Testis (tissue), 2 donors: ENCODE measurements at regions not wholly inside any gene's neighbourhood (a gene's known extent, or its start where the extent isn't known, plus 50 kb on each side); places are given as distances from the start of the nearest gene placed in this dataset.

Experiments
- DNase-seq: peaks from one replicate; pipeline ENCODE4 v3.0.0-alpha.2; 2019
- H3K27ac ChIP-seq, 2 donors: fragments of 200-600 bp; sonication (generic); one replicate each; pipeline ENCODE4 v1.5.1; 2019
- H3K27me3 ChIP-seq: fragments of 200-600 bp; sonication (generic); one replicate; pipeline ENCODE4 v1.5.1; 2019
- H3K36me3 ChIP-seq: fragments of 200-600 bp; sonication (generic); one replicate; pipeline ENCODE4 v1.5.1; 2017; ENCODE audit warnings: low read depth; ENCODE audit errors: missing control alignments
- H3K4me1 ChIP-seq: fragments of 200-600 bp; sonication (generic); one replicate; pipeline ENCODE4 v1.5.1; 2019
- H3K4me3 ChIP-seq, 2 donors: fragments of 200-600 bp; sonication (generic); one replicate each; pipeline ENCODE4 v1.5.1; 2017 to 2019
- H3K9me3 ChIP-seq: fragments of 200-600 bp; sonication (generic); one replicate; pipeline ENCODE4 v1.5.1; 2017
- POLR2A ChIP-seq: fragments of 450-650 bp; IDR thresholded peaks from one replicate; pipeline ENCODE4 v1.6.1; 2017; ENCODE audit warnings: antibody characterized with exemption, mild to moderate bottlenecking, moderate library complexity
- WGBS, 2 donors: methylation state at CpG; one replicate each; pipeline ENCODE4 v1.1.5; 2018; 5-methylcytosine and 5-hydroxymethylcytosine counted together
- intact Hi-C: fragments of 100-400 bp; cut with DNase I; formaldehyde crosslinking; loops from one replicate; pipeline ENCODE4 v1.15.1; 2023; ENCODE audit warnings: low total_unique reads
- TF ChIP-seq, protein P1 (sequence below), 3 experiments: fragments of 450-650 bp in 2 of 3; fragments of 200-600 bp in 1 of 3; sonication (generic) in 1 of 3; IDR thresholded peaks; one replicate each; pipeline ENCODE4 v1.5.1; 2016 to 2019; ENCODE audit warnings: antibody characterized with exemption in 3 of 3, mild to moderate bottlenecking in 2 of 3, moderate library complexity in 1 of 3

DNA sequence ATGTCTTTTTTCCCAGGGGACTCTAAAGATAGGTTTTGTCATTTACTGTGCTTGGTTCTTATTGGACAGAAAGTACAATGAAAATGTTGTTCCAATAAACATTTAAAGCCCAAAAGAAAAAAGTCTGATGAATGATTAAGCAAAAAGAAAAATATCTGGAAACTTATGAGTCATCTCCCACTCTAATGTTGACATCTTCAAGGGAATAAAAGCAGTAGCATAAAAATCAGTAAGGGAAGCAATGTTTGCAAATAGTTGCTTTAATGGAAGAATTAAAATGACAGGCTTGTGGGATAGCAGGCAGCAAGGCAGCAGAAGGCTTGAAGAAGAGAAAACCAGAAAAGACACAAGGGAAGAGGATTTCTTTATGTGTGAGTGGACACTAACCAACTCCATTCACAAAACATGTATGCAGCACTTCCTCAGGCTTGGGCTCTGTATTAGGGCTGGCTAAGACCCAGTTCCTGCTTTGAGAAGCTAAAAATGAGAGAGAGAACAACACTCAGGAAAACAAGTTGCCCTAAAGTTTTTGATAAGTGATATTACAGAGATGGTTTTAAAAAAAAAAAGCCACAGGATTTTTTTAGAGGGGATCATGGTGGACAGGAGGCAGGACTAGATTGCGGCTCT is 263.2 kb upstream of the NT5E start:
- Histone ChIP-seq H3K27me3 (no peaks in the 10 kb centered on the region), H3K9me3 (no peaks in the 10 kb centered on the region), H3K27ac (no peak overlapping the region), H3K36me3 (no peaks in the 10 kb centered on the region), H3K4me3 (no peak overlapping the region), H3K4me1 (no peaks in the 10 kb centered on the region)
- intact Hi-C loops: no loop called here
- 75 to 92% methylated on average over 1 of the region's 1 CpG for WGBS, 2 donors
- no peak for DNase-seq
- TF ChIP-seq, protein P1, sequence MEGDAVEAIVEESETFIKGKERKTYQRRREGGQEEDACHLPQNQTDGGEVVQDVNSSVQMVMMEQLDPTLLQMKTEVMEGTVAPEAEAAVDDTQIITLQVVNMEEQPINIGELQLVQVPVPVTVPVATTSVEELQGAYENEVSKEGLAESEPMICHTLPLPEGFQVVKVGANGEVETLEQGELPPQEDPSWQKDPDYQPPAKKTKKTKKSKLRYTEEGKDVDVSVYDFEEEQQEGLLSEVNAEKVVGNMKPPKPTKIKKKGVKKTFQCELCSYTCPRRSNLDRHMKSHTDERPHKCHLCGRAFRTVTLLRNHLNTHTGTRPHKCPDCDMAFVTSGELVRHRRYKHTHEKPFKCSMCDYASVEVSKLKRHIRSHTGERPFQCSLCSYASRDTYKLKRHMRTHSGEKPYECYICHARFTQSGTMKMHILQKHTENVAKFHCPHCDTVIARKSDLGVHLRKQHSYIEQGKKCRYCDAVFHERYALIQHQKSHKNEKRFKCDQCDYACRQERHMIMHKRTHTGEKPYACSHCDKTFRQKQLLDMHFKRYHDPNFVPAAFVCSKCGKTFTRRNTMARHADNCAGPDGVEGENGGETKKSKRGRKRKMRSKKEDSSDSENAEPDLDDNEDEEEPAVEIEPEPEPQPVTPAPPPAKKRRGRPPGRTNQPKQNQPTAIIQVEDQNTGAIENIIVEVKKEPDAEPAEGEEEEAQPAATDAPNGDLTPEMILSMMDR (IDR thresholded peaks at IDR 0.05): no peak
- no peak for TF ChIP-seq POLR2A

DNA sequence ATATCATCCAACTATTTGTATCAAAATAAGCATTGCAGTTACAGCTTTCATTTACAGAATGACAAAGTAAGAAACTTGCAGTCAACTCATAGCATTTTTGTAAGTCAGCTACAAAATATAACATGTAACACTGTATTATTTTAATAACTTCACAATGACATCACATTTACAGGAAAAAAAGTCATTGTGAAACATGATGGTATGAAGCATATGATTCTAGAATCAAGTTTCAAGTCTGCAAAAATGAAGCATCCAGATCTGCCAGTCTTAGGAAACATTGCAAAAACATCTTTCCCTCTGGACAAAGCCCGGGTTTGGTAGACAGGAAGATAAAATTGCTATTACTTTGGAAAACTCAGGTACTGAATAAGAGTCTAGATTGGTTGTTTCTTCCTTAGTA is 263.9 kb upstream of the NT5E start:
- Histone ChIP-seq H3K4me1 (no peaks in the 10 kb centered on the region), H3K27me3 (no peaks in the 10 kb centered on the region), H3K36me3 (no peaks in the 10 kb centered on the region), H3K9me3 (no peaks in the 10 kb centered on the region), H3K4me3 (no peak overlapping the region), H3K27ac (no peak overlapping the region)
- intact Hi-C loops: no loop called here
- TF ChIP-seq, protein P1 (IDR thresholded peaks at IDR 0.05): no peak
- no peak for TF ChIP-seq POLR2A
- WGBS, 2 donors: 85 to 94% methylated on average over 1 of the region's 1 CpG
- no peak for DNase-seq

DNA sequence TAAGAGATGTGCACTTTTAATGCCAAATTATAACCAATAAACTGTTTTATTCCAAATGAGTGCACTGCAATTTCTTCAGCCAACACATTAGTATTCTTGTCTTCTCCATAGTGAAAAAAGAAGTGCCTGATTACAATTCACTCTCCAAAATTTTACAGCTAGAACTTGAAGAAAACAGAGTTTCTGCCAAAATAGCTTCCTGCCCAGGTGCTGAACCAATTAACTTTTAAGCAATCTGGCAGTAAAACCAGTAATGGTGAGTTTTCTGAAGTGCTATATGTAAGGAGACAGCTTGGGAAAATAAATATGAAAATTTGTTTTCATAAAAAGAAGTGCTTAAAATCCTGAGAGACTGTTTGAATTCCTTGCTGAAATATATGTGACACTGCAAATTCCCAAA is 266.0 kb upstream of the NT5E start:
- H3K4me1 ChIP-seq: no peaks in the 10 kb centered on the region
- DNase-seq: no peak
- intact Hi-C loops: no loop called here
- no peak overlapping the region for H3K27ac ChIP-seq
- H3K4me3 ChIP-seq: no peak overlapping the region
- TF ChIP-seq POLR2A: no peak
- TF ChIP-seq, protein P1 (IDR thresholded peaks at IDR 0.05): no peak
- H3K36me3 ChIP-seq: no peaks in the 10 kb centered on the region
- no peaks in the 10 kb centered on the region for H3K27me3 ChIP-seq
- no peaks in the 10 kb centered on the region for H3K9me3 ChIP-seq

DNA sequence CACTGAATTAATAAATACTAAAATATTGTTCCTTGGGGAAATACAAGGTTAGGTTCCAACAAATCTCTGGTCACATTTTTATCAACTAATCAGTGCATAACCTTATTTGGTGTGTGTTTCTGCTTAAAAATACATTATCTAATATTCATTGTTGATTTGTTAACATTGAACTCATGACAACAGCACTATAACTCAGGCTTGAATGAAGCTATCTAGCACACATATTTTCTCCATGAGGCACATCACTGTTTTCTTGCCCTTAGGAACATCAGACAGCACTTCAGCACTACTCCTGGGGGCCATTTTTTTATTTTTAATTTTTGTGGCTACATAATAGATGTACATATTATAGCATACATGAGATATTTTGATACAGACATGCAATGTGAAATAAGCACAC is 277.2 kb upstream of the NT5E start:
- intact Hi-C loops: no loop called here
- Histone ChIP-seq H3K4me3 (no peak overlapping the region), H3K9me3 (no peaks in the 10 kb centered on the region), H3K4me1 (no peaks in the 10 kb centered on the region), H3K27me3 (no peaks in the 10 kb centered on the region), H3K36me3 (no peaks in the 10 kb centered on the region), H3K27ac (no peak overlapping the region)
- TF ChIP-seq, protein P1 (IDR thresholded peaks at IDR 0.05): no peak
- no peak for TF ChIP-seq POLR2A
- no peak for DNase-seq

DNA sequence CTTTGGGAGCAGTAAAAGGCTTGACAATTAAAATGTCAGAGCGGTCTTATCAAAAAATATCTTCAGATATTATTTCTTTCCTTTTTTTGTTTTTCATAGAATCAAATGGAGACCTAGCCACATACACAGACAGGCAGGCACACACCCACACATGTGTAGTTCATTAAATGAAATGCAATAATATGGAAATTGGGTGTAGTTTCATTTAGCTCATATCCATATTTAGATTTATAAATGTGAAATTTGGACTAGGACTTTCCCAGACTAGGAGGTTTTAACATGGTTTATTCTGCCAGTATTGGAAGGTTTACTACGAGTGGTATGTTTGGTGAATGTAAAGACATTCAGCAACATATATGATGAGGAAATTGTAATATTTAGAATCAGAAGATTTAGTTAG is 277.7 kb upstream of the NT5E start:
- Histone ChIP-seq H3K27me3 (no peaks in the 10 kb centered on the region), H3K4me3 (no peak overlapping the region), H3K4me1 (no peaks in the 10 kb centered on the region), H3K27ac (no peak overlapping the region), H3K9me3 (no peaks in the 10 kb centered on the region), H3K36me3 (no peaks in the 10 kb centered on the region)
- no peak for DNase-seq
- no peak for TF ChIP-seq POLR2A
- TF ChIP-seq, protein P1 (IDR thresholded peaks at IDR 0.05): no peak
- intact Hi-C loops: no loop called here
- 75 to 86% methylated on average over 2 of the region's 2 CpGs for WGBS, 2 donors
